GM13977 (cell line): ENCODE measurements at regions not wholly inside any gene's neighbourhood (a gene's known extent, or its start where the extent isn't known, plus 50 kb on each side); places are given as distances from the start of the nearest gene placed in this dataset.

Experiments used
- DNase-seq: peaks from one replicate; pipeline ENCODE4 v3.0.0; 2012; ENCODE audit warnings: low spot score
- CTCF ChIP-seq: IDR thresholded peaks from 2 replicates; pipeline ENCODE4 v1.5.1; 2012; ENCODE audit warnings: mild to moderate bottlenecking, control low read depth; ENCODE audit not compliant: insufficient read depth; ENCODE audit errors: extremely low read depth, missing control alignments
- in situ Hi-C: fragments of 300-500 bp; cut with MboI; formaldehyde crosslinking; loops from one replicate; pipeline ENCODE4 v1.12.0; 2022; ENCODE audit warnings: low sequenced_read_pairs, low pct_unique_long_range_greater_than_20kb, mixed read lengths, inconsistent platforms; ENCODE audit not compliant: unreplicated experiment

- DNase-seq = no peak
- TF ChIP-seq CTCF = no peak
- in situ Hi-C loops = no loop called here
Observed at GRCh38 chr7:46024263-46024916, 103.3 kb upstream of the IGFBP3 start.

- in situ Hi-C loops = no loop called here
- TF ChIP-seq CTCF = no peak
- no peak for DNase-seq
Observed at GRCh38 chr7:46022397-46022796, 101.3 kb upstream of the IGFBP3 start.

GRCh38 chr7:46015107-46015868 is 94.2 kb upstream of the IGFBP3 start:
- in situ Hi-C loops = no loop called here
- no peak for TF ChIP-seq CTCF
- no peak for DNase-seq

GRCh38 chr7:46011501-46011900 is 90.4 kb upstream of the IGFBP3 start:
- no peak for TF ChIP-seq CTCF
- no peak for DNase-seq
- in situ Hi-C loops = no loop called here

GRCh38 chr7:46011059-46011458 is 90.0 kb upstream of the IGFBP3 start:
- no peak for TF ChIP-seq CTCF
- DNase-seq = no peak
- in situ Hi-C loops = no loop called here

GRCh38 chr7:46009211-46009610 is 88.1 kb upstream of the IGFBP3 start:
- in situ Hi-C loops = no loop called here
- no peak for TF ChIP-seq CTCF
- no peak for DNase-seq
